Glutamatergic neuron (in vitro differentiated cells): ENCODE measurements at regions not wholly inside any gene's neighbourhood (a gene's known extent, or its start where the extent isn't known, plus 50 kb on each side); places are given as distances from the start of the nearest gene placed in this dataset.

Source experiments
- DNase-seq: peaks from one replicate; pipeline ENCODE4 v3.0.0; 2022
- H3K27ac Mint-ChIP-seq: one replicate; pipeline ENCODE4 v1.8.0; 2020; ENCODE audit warnings: mild to moderate bottlenecking, mixed read lengths, inconsistent platforms; ENCODE audit not compliant: unreplicated experiment
- H3K27me3 Mint-ChIP-seq: one replicate; pipeline ENCODE4 v1.8.0; 2020; ENCODE audit warnings: mild to moderate bottlenecking, moderate library complexity, mixed read lengths, inconsistent platforms; ENCODE audit not compliant: unreplicated experiment
- H3K36me3 Mint-ChIP-seq: one replicate; pipeline ENCODE4 v1.8.0; 2020; ENCODE audit warnings: mild to moderate bottlenecking, mixed read lengths, inconsistent platforms; ENCODE audit not compliant: unreplicated experiment
- H3K4me1 Mint-ChIP-seq: one replicate; pipeline ENCODE4 v1.8.0; 2020; ENCODE audit warnings: mild to moderate bottlenecking, low read depth, mixed read lengths, inconsistent platforms; ENCODE audit not compliant: unreplicated experiment
- H3K4me3 Mint-ChIP-seq: one replicate; pipeline ENCODE4 v1.8.0; 2020; ENCODE audit warnings: mild to moderate bottlenecking, mixed read lengths, inconsistent platforms; ENCODE audit not compliant: unreplicated experiment
- H3K9me3 Mint-ChIP-seq: one replicate; pipeline ENCODE4 v1.8.0; 2020; ENCODE audit warnings: mild to moderate bottlenecking, moderate library complexity, mixed read lengths, inconsistent platforms; ENCODE audit not compliant: unreplicated experiment
- CTCF ChIP-seq: fragments of 200-600 bp; sonication (generic); IDR thresholded peaks from one replicate; pipeline ENCODE4 v1.5.0; 2021; ENCODE audit not compliant: partially characterized antibody, unreplicated experiment

- H3K27me3 Mint-ChIP-seq, result peaks cover 4% of the 10 kb centered on the region
- H3K27ac Mint-ChIP-seq, result no peak overlapping the region
- peaks cover 11% of the 10 kb centered on the region for H3K4me1 Mint-ChIP-seq
- H3K9me3 Mint-ChIP-seq, result peaks cover 4% of the 10 kb centered on the region
- no peak for TF ChIP-seq CTCF
- DNase-seq, result no peak
- no peak overlapping the region for H3K4me3 Mint-ChIP-seq
- H3K36me3 Mint-ChIP-seq, result no peaks in the 10 kb centered on the region
Measured at GRCh38 chr10:62561151-62561550, 187.0 kb downstream of the ZNF365 start.

DNA sequence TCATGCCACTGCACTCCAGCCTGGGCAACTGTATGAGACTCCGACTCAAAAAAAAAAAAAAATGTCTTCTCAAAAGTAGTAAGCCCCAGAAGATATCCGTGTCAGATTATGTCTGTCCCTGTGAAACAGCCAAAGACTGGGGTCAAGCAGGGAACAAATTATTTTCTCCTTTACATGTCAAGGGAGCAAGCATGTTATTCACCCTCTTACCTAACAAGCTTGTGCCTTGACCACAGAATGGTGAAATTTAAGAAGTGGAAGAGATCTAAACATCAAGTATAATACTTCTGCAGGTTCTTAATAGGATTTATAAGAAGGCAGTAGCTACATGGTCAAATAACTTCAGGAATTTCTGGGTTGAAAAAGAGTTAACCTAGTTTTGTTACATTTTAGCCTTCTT lies 187.9 kb downstream of the ZNF365 start:
- H3K9me3 Mint-ChIP-seq, result peaks cover 4% of the 10 kb centered on the region
- peaks cover 4% of the 10 kb centered on the region for H3K27me3 Mint-ChIP-seq
- DNase-seq, result no peak
- H3K27ac Mint-ChIP-seq, result no peak overlapping the region
- no peak for TF ChIP-seq CTCF
- H3K4me1 Mint-ChIP-seq, result peaks cover 8% of the 10 kb centered on the region
- H3K4me3 Mint-ChIP-seq, result no peak overlapping the region
- no peaks in the 10 kb centered on the region for H3K36me3 Mint-ChIP-seq

DNA sequence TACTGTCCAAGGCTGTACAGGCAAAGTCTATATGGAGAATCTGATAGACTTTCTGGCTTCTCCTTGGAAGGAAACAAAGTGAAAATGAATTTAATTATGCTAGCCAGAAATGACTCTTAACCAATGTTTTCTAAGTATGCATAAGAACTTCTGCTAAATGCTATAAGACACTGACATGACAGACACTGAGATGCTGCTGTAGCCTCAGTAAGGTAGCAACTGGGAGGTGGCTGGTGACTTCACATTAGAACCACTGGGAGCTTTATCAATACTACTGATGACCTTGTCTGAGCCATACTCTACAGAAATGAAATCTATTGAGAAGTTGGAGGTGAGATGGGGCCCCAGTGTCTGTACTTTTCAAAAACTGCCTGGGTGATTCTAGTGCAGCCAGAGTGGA lies 188.6 kb downstream of the ZNF365 start:
- DNase-seq, result no peak
- Mint-ChIP-seq H3K4me3 (no peak overlapping the region), H3K36me3 (no peaks in the 10 kb centered on the region), H3K9me3 (peaks cover 4% of the 10 kb centered on the region), H3K27me3 (peaks cover 4% of the 10 kb centered on the region), H3K4me1 (peaks cover 8% of the 10 kb centered on the region), H3K27ac (no peak overlapping the region)
- TF ChIP-seq CTCF, result no peak

GRCh38 chr10:62573929-62574328 lies 199.8 kb downstream of the ZNF365 start:
- no peaks in the 10 kb centered on the region for H3K27me3 Mint-ChIP-seq
- no peak overlapping the region for H3K4me3 Mint-ChIP-seq

DNA sequence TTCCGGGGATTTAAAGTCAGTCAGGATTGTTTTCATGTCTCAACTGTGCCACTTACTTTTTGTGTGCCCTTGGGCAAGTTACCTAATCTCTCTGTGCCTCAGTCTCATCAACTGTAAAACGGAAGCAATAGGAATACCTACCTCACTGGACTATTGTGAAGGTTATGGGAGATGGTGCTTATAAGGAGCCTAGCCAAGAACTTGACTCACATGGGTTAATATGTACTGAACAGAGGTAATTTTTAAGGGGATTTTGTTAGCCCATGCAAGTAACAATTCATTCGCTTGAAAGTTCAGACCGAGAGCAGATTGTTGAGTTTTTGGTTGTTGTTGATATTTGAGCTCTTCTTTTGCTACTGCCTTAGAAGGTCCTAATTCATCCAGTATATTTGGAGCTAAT lies 202.9 kb downstream of the ZNF365 start:
- Mint-ChIP-seq H3K27ac (no peak overlapping the region), H3K27me3 (peaks cover 1% of the 10 kb centered on the region), H3K9me3 (no peaks in the 10 kb centered on the region), H3K4me3 (no peak overlapping the region), H3K4me1 (no peaks in the 10 kb centered on the region), H3K36me3 (no peaks in the 10 kb centered on the region)
- no peak for DNase-seq
- TF ChIP-seq CTCF, result no peak

More at GRCh38 chr10:62573929-62574328, 199.8 kb downstream of the ZNF365 start:
- no peak overlapping the region for H3K27ac Mint-ChIP-seq
- DNase-seq, result no peak
- H3K9me3 Mint-ChIP-seq, result no peaks in the 10 kb centered on the region
- H3K36me3 Mint-ChIP-seq, result no peaks in the 10 kb centered on the region
- no peaks in the 10 kb centered on the region for H3K4me1 Mint-ChIP-seq
- TF ChIP-seq CTCF, result no peak
